ENCODE measurements at regions not wholly inside any gene's neighbourhood (a gene's known extent, or its start where the extent isn't known, plus 50 kb on each side); places are given as distances from the start of the nearest gene placed in this dataset.

DNA sequence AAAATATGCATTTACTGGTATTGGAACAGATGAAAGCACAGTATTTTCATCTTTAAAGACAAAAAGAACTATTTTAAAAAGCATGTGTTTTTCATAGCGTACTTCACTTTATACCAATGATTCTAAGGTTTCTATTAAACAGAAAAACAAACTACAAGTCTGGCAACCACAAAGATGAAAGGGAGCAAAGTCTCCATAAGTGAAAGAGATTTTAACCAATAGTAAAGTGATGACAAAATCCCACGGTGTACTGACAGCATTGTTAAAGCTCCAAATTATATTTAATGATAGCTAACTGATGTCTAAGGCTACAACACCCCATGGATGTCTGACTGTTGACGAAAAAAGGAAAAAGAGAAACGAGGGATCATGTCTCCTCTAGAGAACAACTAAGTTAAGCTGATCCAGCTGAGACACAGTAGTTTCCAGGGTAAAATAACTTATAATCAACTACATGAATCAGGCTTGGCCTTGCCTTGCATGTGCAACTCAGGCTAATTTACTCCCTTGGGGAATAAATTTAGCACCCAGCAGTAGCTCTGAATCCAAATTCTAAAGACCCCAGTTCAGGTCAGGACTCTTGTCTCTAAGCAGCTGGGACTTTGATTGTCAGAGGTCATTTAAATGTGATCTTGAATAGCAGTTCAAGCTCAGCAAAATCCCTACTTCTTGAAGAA, 56.0 kb upstream of the TAB2 start:
- TF ChIP-seq, protein P1, sequence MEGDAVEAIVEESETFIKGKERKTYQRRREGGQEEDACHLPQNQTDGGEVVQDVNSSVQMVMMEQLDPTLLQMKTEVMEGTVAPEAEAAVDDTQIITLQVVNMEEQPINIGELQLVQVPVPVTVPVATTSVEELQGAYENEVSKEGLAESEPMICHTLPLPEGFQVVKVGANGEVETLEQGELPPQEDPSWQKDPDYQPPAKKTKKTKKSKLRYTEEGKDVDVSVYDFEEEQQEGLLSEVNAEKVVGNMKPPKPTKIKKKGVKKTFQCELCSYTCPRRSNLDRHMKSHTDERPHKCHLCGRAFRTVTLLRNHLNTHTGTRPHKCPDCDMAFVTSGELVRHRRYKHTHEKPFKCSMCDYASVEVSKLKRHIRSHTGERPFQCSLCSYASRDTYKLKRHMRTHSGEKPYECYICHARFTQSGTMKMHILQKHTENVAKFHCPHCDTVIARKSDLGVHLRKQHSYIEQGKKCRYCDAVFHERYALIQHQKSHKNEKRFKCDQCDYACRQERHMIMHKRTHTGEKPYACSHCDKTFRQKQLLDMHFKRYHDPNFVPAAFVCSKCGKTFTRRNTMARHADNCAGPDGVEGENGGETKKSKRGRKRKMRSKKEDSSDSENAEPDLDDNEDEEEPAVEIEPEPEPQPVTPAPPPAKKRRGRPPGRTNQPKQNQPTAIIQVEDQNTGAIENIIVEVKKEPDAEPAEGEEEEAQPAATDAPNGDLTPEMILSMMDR (conservative IDR thresholded peaks at IDR 0.05; ENCODE audit: low read depth, low read length): no peak
- no peak for TF ChIP-seq EZH2 (IDR thresholded peaks at IDR 0.05; ENCODE audit: borderline replicate concordance, low read depth, low read length, poor library complexity, severe bottlenecking)
